ENCODE measurements at regions not wholly inside any gene's neighbourhood (a gene's known extent, or its start where the extent isn't known, plus 50 kb on each side); places are given as distances from the start of the nearest gene placed in this dataset.

DNA sequence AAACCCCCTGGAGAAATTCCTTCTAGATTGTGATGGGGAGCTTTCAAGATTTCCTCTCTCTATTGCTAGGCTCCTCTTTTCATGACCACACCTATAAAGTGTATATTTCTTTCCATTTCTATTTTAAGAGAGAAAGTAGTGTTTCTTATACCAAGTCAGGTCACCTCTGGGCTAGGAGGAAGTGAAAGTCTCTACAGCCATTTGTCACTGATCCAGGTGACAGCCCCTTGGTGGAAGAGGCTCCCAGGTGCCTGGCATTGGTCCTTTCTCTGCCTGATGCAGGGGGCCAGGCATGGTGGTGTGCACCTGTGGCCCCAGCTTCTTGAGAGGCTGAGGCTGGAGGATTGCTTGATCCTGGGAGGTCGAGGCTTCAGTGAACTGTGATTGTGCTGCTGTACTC lies 64.7 kb downstream of the DHCR7 start:
- no peaks in the 10 kb centered on the region for H3K36me3 ChIP-seq (ENCODE audit: control insufficient read depth in 1 of 2, insufficient read depth in 2 of 2, low read length in 2 of 2)
- no peaks in the 10 kb centered on the region for H3K4me1 ChIP-seq (ENCODE audit: control insufficient read depth in 1 of 2, insufficient read depth in 2 of 2, low read length in 2 of 2)
- no peak overlapping the region for H3K4me3 ChIP-seq (ENCODE audit: low read depth in 1 of 2, low read length in 2 of 2)
- no peaks in the 10 kb centered on the region for H3K9me3 ChIP-seq (ENCODE audit: control insufficient read depth in 1 of 2, low read length in 2 of 2)
- no peak overlapping the region for H3K27ac ChIP-seq (ENCODE audit: low read length)
- H3K27me3 ChIP-seq (ENCODE audit: low read depth, low read length) = peaks cover 3% of the 10 kb centered on the region

DNA sequence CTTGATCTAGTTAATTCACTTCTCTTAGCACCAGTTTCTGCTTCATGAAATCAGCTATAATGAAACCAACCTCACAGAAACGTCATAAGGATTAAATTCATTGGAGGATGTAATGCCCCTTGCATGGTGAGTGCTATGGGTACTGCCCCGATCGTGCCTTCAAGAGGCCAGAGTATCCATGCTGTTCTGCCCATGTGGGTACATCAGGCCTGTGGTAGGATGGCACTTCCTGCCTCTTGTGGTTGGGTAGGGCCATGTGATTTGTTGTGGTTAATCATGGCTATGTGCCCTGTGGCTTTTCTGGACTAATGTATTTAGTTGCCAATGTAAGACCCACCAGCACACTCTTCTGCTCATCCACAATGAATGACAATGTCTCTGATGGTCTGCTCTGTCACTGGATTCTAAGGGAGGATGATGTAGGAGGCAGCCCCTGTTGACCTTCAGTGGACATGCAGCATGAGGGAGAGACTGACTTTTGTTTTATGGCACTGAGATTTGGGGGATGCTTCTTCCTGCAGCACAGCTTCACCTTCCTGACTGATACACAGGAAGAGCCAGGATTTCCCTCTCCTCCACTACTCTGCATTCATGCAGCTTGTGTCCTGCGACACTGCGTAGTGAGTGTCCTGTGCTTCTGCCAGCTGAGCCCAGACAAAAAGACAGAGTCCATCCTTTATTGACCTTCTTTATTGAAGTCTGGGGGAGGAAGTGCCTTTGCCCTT lies 66.2 kb downstream of the DHCR7 start:
- no peaks in the 10 kb centered on the region for H3K36me3 ChIP-seq (ENCODE audit: control insufficient read depth in 1 of 2, insufficient read depth in 2 of 2, low read length in 2 of 2)
- H3K27me3 ChIP-seq (ENCODE audit: low read depth, low read length) = peaks cover 3% of the 10 kb centered on the region
- no peak overlapping the region for H3K4me3 ChIP-seq (ENCODE audit: low read depth in 1 of 2, low read length in 2 of 2)
- H3K4me1 ChIP-seq (ENCODE audit: control insufficient read depth in 1 of 2, insufficient read depth in 2 of 2, low read length in 2 of 2) = no peaks in the 10 kb centered on the region
- no peak overlapping the region for H3K27ac ChIP-seq (ENCODE audit: low read length)
- no peaks in the 10 kb centered on the region for H3K9me3 ChIP-seq (ENCODE audit: control insufficient read depth in 1 of 2, low read length in 2 of 2)

DNA sequence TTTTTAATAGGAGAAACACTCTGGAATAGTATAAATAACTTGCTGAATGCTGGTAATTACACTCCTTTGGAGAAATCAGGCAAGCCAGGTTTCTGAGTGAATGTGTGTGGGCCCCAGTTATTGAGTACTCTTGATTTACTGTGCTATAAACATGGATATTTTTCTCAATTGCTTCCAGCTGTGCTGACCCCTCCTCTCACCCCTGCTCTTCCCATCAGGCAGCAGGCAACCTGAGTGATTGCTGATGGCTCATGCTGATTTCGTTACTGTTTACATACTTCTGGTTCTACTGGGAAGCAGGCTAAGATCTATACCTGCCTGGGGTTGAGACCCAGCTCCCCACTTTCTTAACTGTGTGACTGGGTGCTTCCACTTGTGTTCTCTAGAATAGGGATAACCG lies 68.5 kb downstream of the DHCR7 start:
- no peaks in the 10 kb centered on the region for H3K9me3 ChIP-seq (ENCODE audit: control insufficient read depth in 1 of 2, low read length in 2 of 2)
- no peaks in the 10 kb centered on the region for H3K36me3 ChIP-seq (ENCODE audit: control insufficient read depth in 1 of 2, insufficient read depth in 2 of 2, low read length in 2 of 2)
- peaks cover 3% of the 10 kb centered on the region for H3K27me3 ChIP-seq (ENCODE audit: low read depth, low read length)
- no peaks in the 10 kb centered on the region for H3K4me1 ChIP-seq (ENCODE audit: control insufficient read depth in 1 of 2, insufficient read depth in 2 of 2, low read length in 2 of 2)
- H3K27ac ChIP-seq (ENCODE audit: low read length) = no peak overlapping the region
- H3K4me3 ChIP-seq (ENCODE audit: low read depth in 1 of 2, low read length in 2 of 2) = no peak overlapping the region

DNA sequence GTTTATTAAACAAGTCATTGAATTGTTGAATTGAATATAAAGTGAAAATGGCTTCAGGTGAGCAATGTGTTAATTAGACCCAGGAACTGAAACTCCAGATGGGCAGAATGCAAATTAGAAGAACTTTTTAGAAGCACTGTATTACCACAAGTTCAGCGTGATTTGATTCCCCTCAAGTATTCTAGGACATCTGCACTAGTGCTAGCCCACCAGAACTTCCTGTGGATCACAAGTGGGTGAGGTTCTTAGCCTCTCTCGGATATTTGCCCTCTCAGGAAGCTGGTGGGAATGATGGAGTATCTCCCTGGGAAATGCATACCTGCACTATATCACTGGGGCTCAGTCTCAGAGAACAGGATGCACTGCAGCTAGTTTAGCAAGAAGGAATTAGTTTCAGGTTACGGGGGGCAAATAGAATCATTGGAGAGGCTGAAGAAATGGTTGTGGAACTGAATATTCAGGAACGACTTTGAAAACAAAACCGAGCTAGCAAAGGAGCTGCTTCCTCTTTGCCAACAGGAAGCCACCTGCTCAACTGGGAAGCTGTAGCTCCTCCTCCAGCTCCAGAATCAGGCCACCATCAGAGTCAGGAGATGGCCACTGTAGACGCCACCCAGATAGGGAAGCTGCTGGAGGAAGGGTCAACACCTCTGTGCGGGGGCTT lies 74.3 kb downstream of the DHCR7 start:
- H3K27ac ChIP-seq (ENCODE audit: low read length) = no peak overlapping the region

DNA sequence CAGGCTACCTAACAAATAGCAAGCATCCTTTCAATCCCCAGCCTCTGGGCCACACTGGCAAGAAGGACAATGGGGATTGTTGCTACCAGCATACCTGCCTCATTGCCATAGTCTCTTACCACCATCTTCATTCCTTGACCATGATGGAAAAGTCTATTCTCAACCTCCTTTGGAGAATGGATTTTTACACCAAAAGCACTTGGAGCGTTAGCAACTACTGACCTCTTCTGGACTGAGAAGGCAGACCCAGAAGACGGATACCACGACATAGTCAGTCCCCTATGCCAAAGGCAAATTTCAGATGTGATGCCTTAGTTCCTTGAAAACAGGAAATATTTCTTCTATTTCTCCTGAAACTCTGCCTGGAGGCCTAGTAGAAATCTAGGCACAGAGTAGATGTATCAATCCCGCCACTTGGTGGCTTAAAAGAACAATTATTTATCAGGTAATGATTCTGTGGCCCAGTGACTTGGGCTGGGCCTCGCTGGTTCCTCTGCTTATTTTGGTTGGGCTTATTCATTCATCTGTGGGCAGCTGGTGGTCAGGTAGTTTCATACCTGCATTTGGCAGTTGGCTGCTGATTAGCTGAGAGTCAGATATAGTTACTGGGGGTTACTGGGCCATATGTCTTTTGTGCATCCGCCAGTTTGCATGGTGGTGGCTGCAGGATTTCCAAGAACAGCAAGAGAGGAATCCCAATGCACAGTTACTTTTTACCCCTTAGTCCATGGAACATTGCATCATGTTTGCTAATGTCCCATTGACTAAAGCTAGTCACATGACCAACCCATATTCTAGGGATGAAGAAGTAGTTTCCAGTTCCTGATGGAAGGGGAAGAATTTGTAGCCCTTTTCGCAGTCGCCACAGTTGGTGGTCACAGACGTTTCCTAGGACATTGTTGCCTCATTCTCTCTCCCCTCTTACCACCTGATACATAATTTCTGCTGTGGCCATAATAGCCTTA lies 75.2 kb downstream of the DHCR7 start:
- no peaks in the 10 kb centered on the region for H3K9me3 ChIP-seq (ENCODE audit: control insufficient read depth in 1 of 2, low read length in 2 of 2)
- H3K4me1 ChIP-seq (ENCODE audit: control insufficient read depth in 1 of 2, insufficient read depth in 2 of 2, low read length in 2 of 2) = no peaks in the 10 kb centered on the region
- no peak overlapping the region for H3K27ac ChIP-seq (ENCODE audit: low read length)
- H3K27me3 ChIP-seq (ENCODE audit: low read depth, low read length) = no peaks in the 10 kb centered on the region
- no peaks in the 10 kb centered on the region for H3K36me3 ChIP-seq (ENCODE audit: control insufficient read depth in 1 of 2, insufficient read depth in 2 of 2, low read length in 2 of 2)
- H3K4me3 ChIP-seq (ENCODE audit: low read depth in 1 of 2, low read length in 2 of 2) = no peak overlapping the region

More for the DNA sequence above, 74.3 kb downstream of the DHCR7 start:
- no peaks in the 10 kb centered on the region for H3K27me3 ChIP-seq (ENCODE audit: low read depth, low read length)
- H3K36me3 ChIP-seq (ENCODE audit: control insufficient read depth in 1 of 2, insufficient read depth in 2 of 2, low read length in 2 of 2) = no peaks in the 10 kb centered on the region
- H3K4me3 ChIP-seq (ENCODE audit: low read depth in 1 of 2, low read length in 2 of 2) = no peak overlapping the region
- no peaks in the 10 kb centered on the region for H3K4me1 ChIP-seq (ENCODE audit: control insufficient read depth in 1 of 2, insufficient read depth in 2 of 2, low read length in 2 of 2)
- H3K9me3 ChIP-seq (ENCODE audit: control insufficient read depth in 1 of 2, low read length in 2 of 2) = no peaks in the 10 kb centered on the region

DNA sequence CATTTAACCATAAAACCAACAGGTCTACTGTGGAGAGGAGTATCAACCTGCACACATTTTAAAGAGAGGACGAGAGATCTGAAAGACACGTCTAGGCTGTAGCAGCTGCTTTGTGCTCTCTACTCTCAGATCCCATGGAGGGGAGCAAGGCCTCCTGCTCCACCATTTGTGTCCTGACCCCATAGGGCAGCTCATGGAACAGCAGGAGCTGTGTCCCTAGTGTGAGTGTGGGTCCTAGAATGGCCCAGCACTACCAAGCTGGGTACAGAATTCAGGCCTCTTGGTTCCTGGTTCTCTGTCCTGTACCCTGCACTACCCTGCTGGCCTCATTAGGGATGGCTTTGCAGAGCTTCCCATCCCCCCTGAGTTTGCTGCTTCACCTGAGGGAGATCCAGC lies 76.5 kb downstream of the DHCR7 start:
- Histone ChIP-seq H3K27me3 (ENCODE audit: low read depth, low read length) (no peaks in the 10 kb centered on the region), H3K4me3 (ENCODE audit: low read depth in 1 of 2, low read length in 2 of 2) (no peak overlapping the region), H3K9me3 (ENCODE audit: control insufficient read depth in 1 of 2, low read length in 2 of 2) (no peaks in the 10 kb centered on the region), H3K36me3 (ENCODE audit: control insufficient read depth in 1 of 2, insufficient read depth in 2 of 2, low read length in 2 of 2) (no peaks in the 10 kb centered on the region), H3K4me1 (ENCODE audit: control insufficient read depth in 1 of 2, insufficient read depth in 2 of 2, low read length in 2 of 2) (no peaks in the 10 kb centered on the region), H3K27ac (ENCODE audit: low read length) (no peak overlapping the region)

DNA sequence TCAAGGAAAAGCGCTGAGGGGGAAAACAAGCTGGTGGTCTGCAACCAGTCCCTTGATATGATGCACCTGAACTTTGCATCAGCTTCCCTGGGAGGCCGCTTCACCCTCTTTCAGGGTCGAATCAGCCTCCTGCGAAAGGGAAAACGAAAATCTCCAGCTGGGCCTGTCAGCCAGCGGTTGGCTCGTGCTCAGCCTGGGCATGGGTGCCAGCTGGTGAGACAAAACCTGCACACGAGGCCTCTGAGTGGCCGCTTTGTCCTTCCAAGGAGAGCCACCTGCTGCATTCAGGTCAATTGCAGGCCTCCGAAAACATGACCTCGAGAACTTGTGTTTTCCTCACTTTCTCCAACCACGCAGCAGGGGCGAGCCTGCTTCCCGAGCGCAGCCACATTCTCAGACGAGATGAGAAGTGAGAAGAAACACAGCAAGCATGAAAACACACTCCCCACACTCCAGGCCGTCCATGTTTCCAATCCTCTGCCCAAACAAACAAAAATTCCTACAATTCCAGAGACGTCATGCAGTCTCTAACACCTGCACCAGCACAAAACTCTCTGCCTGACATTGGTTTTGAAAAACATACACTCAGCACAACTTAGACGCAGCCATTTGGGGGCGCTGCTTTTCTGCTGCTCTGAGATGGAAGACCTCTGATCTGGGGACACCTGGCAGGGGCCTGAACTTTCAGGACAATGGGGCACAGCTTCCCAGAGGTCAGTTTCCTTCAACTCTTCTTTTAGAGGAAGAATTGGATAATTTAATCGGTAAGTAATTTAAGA lies 77.1 kb downstream of the DHCR7 start:
- H3K27ac ChIP-seq (ENCODE audit: low read length) = no peak overlapping the region
- no peaks in the 10 kb centered on the region for H3K27me3 ChIP-seq (ENCODE audit: low read depth, low read length)
- H3K36me3 ChIP-seq (ENCODE audit: control insufficient read depth in 1 of 2, insufficient read depth in 2 of 2, low read length in 2 of 2) = no peaks in the 10 kb centered on the region
- H3K4me3 ChIP-seq (ENCODE audit: low read depth in 1 of 2, low read length in 2 of 2) = no peak overlapping the region
- H3K4me1 ChIP-seq (ENCODE audit: control insufficient read depth in 1 of 2, insufficient read depth in 2 of 2, low read length in 2 of 2) = no peaks in the 10 kb centered on the region
- H3K9me3 ChIP-seq (ENCODE audit: control insufficient read depth in 1 of 2, low read length in 2 of 2) = no peaks in the 10 kb centered on the region

DNA sequence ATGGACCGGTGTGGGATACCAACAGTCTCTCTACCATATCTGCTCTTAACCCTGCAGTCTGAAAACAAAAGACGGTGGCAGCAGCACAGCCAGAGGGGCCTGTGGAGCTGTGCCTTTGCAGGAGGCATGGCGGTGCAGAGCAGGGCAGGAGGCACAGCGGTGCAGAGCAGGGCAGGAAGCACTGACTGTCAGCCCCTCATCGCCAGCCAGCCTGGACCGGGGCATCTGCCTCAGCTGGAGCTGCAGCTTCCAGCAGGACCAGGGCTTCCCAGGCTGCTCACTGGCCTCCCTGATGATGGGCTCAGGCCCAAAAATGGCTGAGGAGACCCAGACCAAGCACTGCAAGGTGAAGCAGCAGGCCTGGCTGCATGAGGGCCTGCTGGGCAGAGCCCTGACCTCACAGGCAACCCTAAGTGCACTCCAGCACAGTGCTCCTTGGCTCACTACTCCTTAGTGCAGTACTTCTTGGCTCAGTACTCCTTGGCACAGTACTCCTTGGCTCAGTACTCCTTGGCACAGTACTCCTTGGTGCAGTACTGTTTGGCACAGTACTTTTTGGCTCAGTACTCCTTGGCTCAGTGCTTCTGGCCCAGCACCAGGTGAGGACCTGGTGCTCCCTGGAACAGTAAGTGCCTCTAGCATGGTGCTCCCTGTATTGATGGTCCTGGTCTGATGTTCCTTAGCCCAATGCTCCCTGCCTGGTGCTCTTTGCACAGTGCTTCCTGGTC lies 78.0 kb downstream of the DHCR7 start:
- H3K4me3 ChIP-seq (ENCODE audit: low read depth in 1 of 2, low read length in 2 of 2) = no peak overlapping the region
- no peaks in the 10 kb centered on the region for H3K36me3 ChIP-seq (ENCODE audit: control insufficient read depth in 1 of 2, insufficient read depth in 2 of 2, low read length in 2 of 2)
- H3K4me1 ChIP-seq (ENCODE audit: control insufficient read depth in 1 of 2, insufficient read depth in 2 of 2, low read length in 2 of 2) = no peaks in the 10 kb centered on the region
- H3K27ac ChIP-seq (ENCODE audit: low read length) = no peak overlapping the region
- no peaks in the 10 kb centered on the region for H3K27me3 ChIP-seq (ENCODE audit: low read depth, low read length)
- H3K9me3 ChIP-seq (ENCODE audit: control insufficient read depth in 1 of 2, low read length in 2 of 2) = no peaks in the 10 kb centered on the region

DNA sequence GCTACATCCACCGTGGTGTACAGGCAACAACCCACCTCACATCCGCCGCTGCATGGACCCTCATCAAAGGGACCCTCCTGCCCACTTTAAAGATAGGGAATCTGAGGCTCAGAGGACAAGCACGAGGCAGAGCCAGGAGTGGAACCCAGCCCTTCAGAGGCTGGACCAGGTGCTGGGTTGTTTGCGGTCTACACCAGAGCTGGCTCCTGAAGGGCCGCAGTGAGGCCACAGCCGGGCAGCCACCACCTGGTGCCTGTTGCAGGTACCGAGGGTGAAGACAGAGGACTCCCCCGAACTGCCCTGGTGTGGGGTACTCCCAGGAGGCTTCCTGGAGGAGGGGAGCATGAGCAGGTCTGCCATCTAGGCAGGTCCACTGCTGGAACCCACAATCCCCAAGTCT lies 78.8 kb downstream of the DHCR7 start:
- no peaks in the 10 kb centered on the region for H3K9me3 ChIP-seq (ENCODE audit: control insufficient read depth in 1 of 2, low read length in 2 of 2)
- H3K27me3 ChIP-seq (ENCODE audit: low read depth, low read length) = no peaks in the 10 kb centered on the region
- H3K4me1 ChIP-seq (ENCODE audit: control insufficient read depth in 1 of 2, insufficient read depth in 2 of 2, low read length in 2 of 2) = no peaks in the 10 kb centered on the region
- no peaks in the 10 kb centered on the region for H3K36me3 ChIP-seq (ENCODE audit: control insufficient read depth in 1 of 2, insufficient read depth in 2 of 2, low read length in 2 of 2)
- no peak overlapping the region for H3K4me3 ChIP-seq (ENCODE audit: low read depth in 1 of 2, low read length in 2 of 2)
- no peak overlapping the region for H3K27ac ChIP-seq (ENCODE audit: low read length)

DNA sequence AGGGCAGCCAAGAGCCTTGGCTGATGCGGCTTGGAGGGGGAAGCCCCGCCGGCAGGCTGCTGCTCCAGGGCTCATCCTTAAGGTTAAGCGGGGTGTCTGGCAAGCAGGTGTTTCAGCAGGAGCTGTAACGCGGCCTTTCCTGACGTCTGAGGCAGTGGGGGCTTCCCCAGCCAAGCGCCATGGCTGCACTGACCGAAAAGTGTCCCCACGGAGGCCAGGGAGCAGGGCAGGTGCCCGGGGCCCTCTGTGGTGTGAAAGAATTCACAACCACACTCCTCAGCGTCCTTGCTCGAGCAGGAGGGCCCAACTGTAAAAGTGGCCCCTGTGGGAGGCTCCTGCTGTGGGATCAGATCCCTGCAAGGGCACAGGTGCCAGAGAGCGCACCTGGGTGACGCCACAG lies 79.2 kb downstream of the DHCR7 start:
- no peaks in the 10 kb centered on the region for H3K36me3 ChIP-seq (ENCODE audit: control insufficient read depth in 1 of 2, insufficient read depth in 2 of 2, low read length in 2 of 2)
- H3K27me3 ChIP-seq (ENCODE audit: low read depth, low read length) = no peaks in the 10 kb centered on the region
- no peak overlapping the region for H3K27ac ChIP-seq (ENCODE audit: low read length)
- H3K9me3 ChIP-seq (ENCODE audit: control insufficient read depth in 1 of 2, low read length in 2 of 2) = no peaks in the 10 kb centered on the region
- H3K4me3 ChIP-seq (ENCODE audit: low read depth in 1 of 2, low read length in 2 of 2) = no peak overlapping the region
- H3K4me1 ChIP-seq (ENCODE audit: control insufficient read depth in 1 of 2, insufficient read depth in 2 of 2, low read length in 2 of 2) = no peaks in the 10 kb centered on the region
